ENCODE measurements at regions not wholly inside any gene's neighbourhood (a gene's known extent, or its start where the extent isn't known, plus 50 kb on each side); places are given as distances from the start of the nearest gene placed in this dataset.

- no peak for TF ChIP-seq CTCF (IDR thresholded peaks at IDR 0.05)
Observed at GRCh38 chr1:198380275-198380674, 160.2 kb downstream of the ATP6V1G3 start.

DNA sequence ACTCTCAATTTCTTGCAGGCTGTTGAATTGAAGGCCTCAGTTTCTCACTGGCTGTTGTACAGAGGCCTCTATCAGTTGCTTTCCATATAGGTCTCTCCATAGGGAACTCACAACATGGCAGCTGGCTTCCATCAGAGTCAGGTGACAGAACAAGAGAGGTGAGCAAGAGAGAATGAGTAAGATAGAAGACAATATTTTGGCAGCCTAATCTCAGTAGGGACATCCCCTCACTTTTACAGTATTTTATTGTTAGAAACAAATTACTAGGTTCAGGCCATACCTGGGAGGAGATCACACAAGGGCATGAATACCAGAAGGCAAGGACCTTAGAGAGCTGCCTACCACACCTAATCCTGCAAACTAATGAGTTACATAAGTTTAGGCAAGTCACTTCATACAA lies 162.8 kb downstream of the ATP6V1G3 start:
- no peak for TF ChIP-seq CTCF (IDR thresholded peaks at IDR 0.05)

DNA sequence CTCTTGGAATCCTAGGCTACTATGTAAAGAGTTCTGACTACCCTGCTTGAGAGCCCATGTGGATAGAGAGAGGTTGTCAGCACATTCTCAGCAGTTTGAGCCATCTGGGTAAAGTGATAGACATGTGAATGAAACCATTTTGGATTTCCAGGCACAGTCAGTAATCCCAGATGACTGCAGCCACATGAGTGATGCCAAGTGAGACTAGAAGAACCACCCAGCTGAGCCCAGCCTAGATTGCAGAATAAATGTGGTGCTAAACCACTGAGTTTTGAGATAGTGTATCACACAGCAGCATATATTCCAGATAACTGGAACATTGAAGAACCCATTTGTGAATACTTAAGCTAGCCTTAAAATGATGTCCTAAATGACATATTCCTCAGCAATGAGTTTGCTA lies 166.2 kb downstream of the ATP6V1G3 start:
- TF ChIP-seq CTCF (IDR thresholded peaks at IDR 0.05): no peak

- TF ChIP-seq CTCF (IDR thresholded peaks at IDR 0.05): no peak
Observed at GRCh38 chr1:198373376-198373775, 167.1 kb downstream of the ATP6V1G3 start.
